H1 (cell line): ENCODE measurements at regions not wholly inside any gene's neighbourhood (a gene's known extent, or its start where the extent isn't known, plus 50 kb on each side); places are given as distances from the start of the nearest gene placed in this dataset.

ENCODE experiments used
- CHD1 ChIP-seq: IDR thresholded peaks from 2 replicates; pipeline ENCODE4 v1.6.1; 2012; ENCODE audit warnings: low read depth, low read length, improper control_type of control experiment
- CHD7 ChIP-seq: fragments of 300-600 bp; sonication (generic); IDR thresholded peaks from 2 replicates; pipeline ENCODE4 v1.7.1; 2012; ENCODE audit warnings: low read length, moderate library complexity, mild to moderate bottlenecking, inconsistent platforms; ENCODE audit not compliant: insufficient replicate concordance
- CREB1 ChIP-seq: IDR thresholded peaks from 2 replicates; pipeline ENCODE4 v1.6.1; 2012; ENCODE audit warnings: inconsistent platforms
- JUND ChIP-seq: IDR thresholded peaks from 2 replicates; pipeline ENCODE4 v1.6.1; 2011; ENCODE audit warnings: mild to moderate bottlenecking, improper control_type of control experiment, low read length
- MAFK ChIP-seq: IDR thresholded peaks from 2 replicates; pipeline ENCODE4 v1.6.1; 2012; ENCODE audit warnings: low read depth, mild to moderate bottlenecking, improper control_type of control experiment, low read length
- NRF1 ChIP-seq: IDR thresholded peaks from 2 replicates; pipeline ENCODE4 v1.6.1; 2011; ENCODE audit warnings: mild to moderate bottlenecking, low read depth, low read length, improper control_type of control experiment
- PHF8 ChIP-seq: fragments of 200-600 bp; sonication (generic); conservative IDR thresholded peaks from 2 replicates; pipeline ENCODE4 v1.7.1; 2012; ENCODE audit warnings: low read depth, mild to moderate bottlenecking, inconsistent platforms, low read length, moderate library complexity
- SIN3A ChIP-seq, 2 experiments: IDR thresholded peaks in 1 of 2; conservative IDR thresholded peaks in 1 of 2; 2 replicates each; pipeline ENCODE4 v1.6.1; 2011 to 2012; ENCODE audit warnings: low read length in 2 of 2, improper control_type of control experiment in 1 of 2, low read depth in 1 of 2, mild to moderate bottlenecking in 1 of 2
- SP4 ChIP-seq: IDR thresholded peaks from 2 replicates; pipeline ENCODE4 v1.6.1; 2012; ENCODE audit warnings: low read length, inconsistent platforms
- SUZ12 ChIP-seq: fragments of 200-600 bp; sonication (generic); IDR thresholded peaks from 2 replicates; pipeline ENCODE4 v1.6.1; 2012; ENCODE audit warnings: mild to moderate bottlenecking, inconsistent platforms, low read length, moderate library complexity, mixed read lengths
- TAF7 ChIP-seq: optimal IDR thresholded peaks from 2 replicates; pipeline ENCODE3; 2011; ENCODE audit warnings: low read depth, mild to moderate bottlenecking, inconsistent platforms, low read length, moderate library complexity, borderline replicate concordance
- YY1 ChIP-seq: IDR thresholded peaks from 2 replicates; pipeline ENCODE4 v1.6.1; 2011; ENCODE audit warnings: low read depth, mild to moderate bottlenecking, low read length

GRCh38 chr9:82458296-82458695 is 469.7 kb downstream of the SPATA31D1 start (continued):
- no peak for TF ChIP-seq CHD7
- no peak for TF ChIP-seq YY1
- TF ChIP-seq SIN3A (conservative IDR thresholded peaks at IDR 0.05 in 1 of 2, IDR thresholded peaks at IDR 0.05 in 1 of 2; ENCODE audit: low read depth in 1 of 2, low read length in 2 of 2): no peak
- no peak for TF ChIP-seq SUZ12
- TF ChIP-seq CHD1: no peak
- no peak for TF ChIP-seq MAFK
- TF ChIP-seq SP4: no peak
- TF ChIP-seq PHF8: no peak
- no peak for TF ChIP-seq JUND
- TF ChIP-seq NRF1: no peak
- TF ChIP-seq TAF7: no peak
- no peak for TF ChIP-seq CREB1
- TF ChIP-seq, all 59 proteins: peak for 0
